ENCODE measurements at regions not wholly inside any gene's neighbourhood (a gene's known extent, or its start where the extent isn't known, plus 50 kb on each side); places are given as distances from the start of the nearest gene placed in this dataset.
"Not testable (repeated sequence)": the region's sequence is repeated elsewhere in the genome, so short reads cannot be mapped to it uniquely, and the experiment has no call there.

DNA sequence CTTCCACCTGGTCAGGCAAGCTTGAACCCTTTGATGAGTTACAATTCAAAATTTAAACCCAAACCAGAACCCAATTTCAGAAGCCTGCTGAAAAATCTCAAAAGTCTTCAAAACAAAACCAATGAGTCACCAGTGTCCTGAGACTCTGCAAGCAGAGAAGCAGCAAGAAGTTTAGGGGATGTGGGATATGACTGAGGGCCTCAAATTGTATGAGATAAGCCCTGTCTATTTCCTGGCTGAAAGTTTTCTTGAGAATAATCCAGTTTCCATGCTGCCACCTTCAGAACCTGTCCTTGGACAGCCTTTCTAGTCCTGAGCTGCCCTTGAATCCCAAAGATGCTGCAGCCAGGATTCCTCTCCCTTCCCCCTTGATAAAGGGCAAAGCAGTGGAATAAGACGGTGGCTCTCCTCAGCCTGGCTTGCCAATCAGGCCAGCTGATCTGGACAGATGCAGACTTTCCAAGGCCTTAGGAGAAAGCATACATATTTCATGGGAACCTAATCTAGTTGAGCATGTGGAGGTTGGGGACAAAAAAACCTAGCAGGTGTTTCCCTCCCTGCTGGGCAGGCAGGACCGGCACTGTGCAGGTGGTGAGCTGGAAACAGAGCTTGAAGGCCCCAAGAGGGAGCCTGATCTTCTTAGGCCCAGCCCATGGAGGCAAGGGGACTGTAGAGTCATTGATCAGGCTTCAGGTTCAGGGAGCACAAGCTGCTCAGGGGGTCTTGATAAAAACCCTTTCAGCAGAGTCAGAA, 278.0 kb upstream of the MGAT5 start:
- Mint-ChIP-seq H3K36me3 (no peaks in the 10 kb centered on the region), H3K4me1 (no peaks in the 10 kb centered on the region), H3K27ac (no peak overlapping the region), H3K9me3 (no peaks in the 10 kb centered on the region), H3K27me3 (no peaks in the 10 kb centered on the region), H3K4me3 (no peak overlapping the region)

DNA sequence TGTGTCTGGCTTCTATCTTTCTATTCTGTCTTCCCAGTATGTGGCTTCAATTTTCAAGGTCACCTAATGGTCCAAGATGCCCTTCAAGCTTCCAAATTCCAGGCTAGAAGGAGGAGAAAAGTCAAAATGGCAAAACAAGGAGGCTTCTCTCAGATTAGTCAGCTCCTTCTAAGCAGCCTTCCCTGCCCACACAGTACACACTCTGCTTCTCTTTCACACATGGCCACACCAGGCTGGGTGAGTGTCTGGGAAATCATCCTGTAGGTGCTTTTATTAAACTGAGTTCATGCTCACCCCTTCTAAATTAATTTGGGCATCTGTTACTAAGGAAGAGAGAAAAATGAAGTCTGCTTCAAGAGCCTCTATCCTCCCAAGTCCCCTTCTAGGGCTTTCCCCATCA, 277.2 kb upstream of the MGAT5 start:
- no peaks in the 10 kb centered on the region for H3K27me3 Mint-ChIP-seq
- H3K9me3 Mint-ChIP-seq: no peaks in the 10 kb centered on the region
- H3K4me1 Mint-ChIP-seq: no peaks in the 10 kb centered on the region
- H3K27ac Mint-ChIP-seq: no peak overlapping the region
- H3K4me3 Mint-ChIP-seq: no peak overlapping the region
- no peaks in the 10 kb centered on the region for H3K36me3 Mint-ChIP-seq

GRCh38 chr2:133977405-133977804, 276.5 kb upstream of the MGAT5 start:
- Mint-ChIP-seq H3K36me3 (no peaks in the 10 kb centered on the region), H3K27ac (no peak overlapping the region), H3K4me3 (no peak overlapping the region), H3K27me3 (no peaks in the 10 kb centered on the region), H3K9me3 (no peaks in the 10 kb centered on the region), H3K4me1 (no peaks in the 10 kb centered on the region)

GRCh38 chr2:133982256-133982655, 271.6 kb upstream of the MGAT5 start:
- Mint-ChIP-seq H3K27me3 (peaks cover 1% of the 10 kb centered on the region), H3K9me3 (no peaks in the 10 kb centered on the region), H3K4me3 (no peak overlapping the region), H3K27ac (no peak overlapping the region), H3K4me1 (no peaks in the 10 kb centered on the region), H3K36me3 (no peaks in the 10 kb centered on the region)

- Mint-ChIP-seq H3K36me3 (no peaks in the 10 kb centered on the region), H3K27me3 (peaks cover 9% of the 10 kb centered on the region), H3K4me3 (no peak overlapping the region), H3K27ac (no peak overlapping the region), H3K9me3 (no peaks in the 10 kb centered on the region), H3K4me1 (no peaks in the 10 kb centered on the region)
Observed at GRCh38 chr2:133985563-133985962, 268.3 kb upstream of the MGAT5 start.

- Mint-ChIP-seq H3K4me1 (no peaks in the 10 kb centered on the region), H3K36me3 (no peaks in the 10 kb centered on the region), H3K9me3 (no peaks in the 10 kb centered on the region), H3K4me3 (no peak overlapping the region), H3K27ac (no peak overlapping the region), H3K27me3 (peaks cover 10% of the 10 kb centered on the region)
Observed at GRCh38 chr2:133986081-133986837, 267.6 kb upstream of the MGAT5 start.

GRCh38 chr2:133986881-133987795, 266.7 kb upstream of the MGAT5 start:
- no peak overlapping the region for H3K27ac Mint-ChIP-seq
- peaks cover 12% of the 10 kb centered on the region for H3K27me3 Mint-ChIP-seq
- H3K36me3 Mint-ChIP-seq: no peaks in the 10 kb centered on the region
- H3K9me3 Mint-ChIP-seq: no peaks in the 10 kb centered on the region
- H3K4me3 Mint-ChIP-seq: no peak overlapping the region
- H3K4me1 Mint-ChIP-seq: no peaks in the 10 kb centered on the region

DNA sequence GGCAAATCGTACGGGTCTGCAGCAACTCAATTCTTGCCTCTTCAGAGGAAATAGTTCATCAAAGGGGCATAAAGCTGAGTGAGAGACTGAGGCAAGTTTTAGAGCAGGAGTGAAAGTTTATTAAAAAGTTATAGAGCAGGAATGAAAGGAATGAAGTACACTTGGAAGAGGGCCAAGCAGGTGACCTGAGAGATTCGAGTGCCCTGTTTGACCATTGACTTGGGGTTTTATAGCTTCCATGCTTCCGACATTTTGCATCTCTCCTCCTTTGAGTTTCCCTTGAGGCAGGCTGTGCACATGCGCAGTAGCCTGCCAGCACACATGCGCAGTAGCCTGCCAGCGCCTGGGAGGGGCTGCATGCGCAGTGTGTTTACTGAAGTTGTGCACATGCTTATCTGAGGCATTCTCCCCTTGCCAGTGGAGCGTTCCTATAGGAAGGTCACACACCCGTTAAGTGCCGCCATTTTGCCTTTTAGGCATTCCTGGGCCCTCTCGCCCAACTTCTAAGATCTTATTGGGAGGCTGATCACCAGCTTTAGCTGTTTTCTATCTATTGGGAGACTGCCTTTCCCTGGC, 265.5 kb upstream of the MGAT5 start:
- H3K36me3 Mint-ChIP-seq: no peaks in the 10 kb centered on the region
- H3K9me3 Mint-ChIP-seq: no peaks in the 10 kb centered on the region

DNA sequence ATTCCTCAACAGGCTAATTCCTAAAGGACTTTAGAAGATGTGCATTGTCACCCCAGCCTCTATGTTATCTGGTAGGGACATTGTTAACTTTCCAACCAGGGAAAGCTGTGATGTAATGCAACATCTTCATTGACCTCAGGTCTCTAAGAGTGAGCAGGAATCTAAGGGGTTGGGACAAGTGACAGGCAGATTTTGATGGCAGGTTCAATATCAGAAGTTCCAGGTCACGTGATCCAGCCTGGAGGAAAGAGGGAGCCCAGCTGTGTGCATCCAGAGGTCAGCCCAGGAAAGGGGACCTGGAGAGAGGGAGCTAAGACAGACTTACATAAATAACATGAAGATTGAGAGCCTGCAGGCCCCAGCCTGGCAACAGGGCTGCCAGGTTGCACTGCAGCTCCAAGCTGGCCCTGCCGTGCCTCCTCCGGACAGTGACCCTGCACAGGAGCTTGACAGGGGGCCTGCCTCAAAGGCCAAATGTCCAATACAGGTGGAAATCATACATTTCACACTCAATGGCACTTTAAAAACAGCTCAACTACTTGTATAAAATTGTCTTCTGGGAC, 262.2 kb upstream of the MGAT5 start:
- Mint-ChIP-seq H3K4me1 (no peaks in the 10 kb centered on the region), H3K36me3 (no peaks in the 10 kb centered on the region), H3K27ac (no peak overlapping the region), H3K27me3 (peaks cover 11% of the 10 kb centered on the region), H3K9me3 (no peaks in the 10 kb centered on the region), H3K4me3 (no peak overlapping the region)

More for the DNA sequence above, 265.5 kb upstream of the MGAT5 start:
- H3K4me1 Mint-ChIP-seq: no peaks in the 10 kb centered on the region
- no peak overlapping the region for H3K27ac Mint-ChIP-seq
- H3K27me3 Mint-ChIP-seq: peaks cover 12% of the 10 kb centered on the region
- H3K4me3 Mint-ChIP-seq: no peak overlapping the region

DNA sequence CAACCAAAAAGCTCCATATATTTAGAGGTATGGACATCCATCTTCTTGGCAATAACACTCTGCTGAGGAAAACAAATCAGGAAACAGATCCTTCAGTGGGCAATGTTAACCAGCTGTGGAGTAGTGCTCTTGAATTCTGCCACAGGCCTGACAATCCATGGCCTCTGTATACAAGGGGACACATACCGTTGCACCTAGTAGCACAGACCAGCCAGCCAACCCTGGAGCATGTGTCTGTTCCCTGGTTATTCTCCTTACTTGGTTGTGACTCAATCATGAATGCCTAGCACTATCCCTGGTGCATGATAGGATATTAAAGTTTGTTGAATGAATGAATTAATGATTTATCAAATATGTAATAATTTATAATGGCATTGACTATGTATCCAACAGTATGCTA, 261.4 kb upstream of the MGAT5 start:
- Mint-ChIP-seq H3K27ac (no peak overlapping the region), H3K36me3 (peaks cover 1% of the 10 kb centered on the region), H3K4me1 (no peaks in the 10 kb centered on the region), H3K27me3 (peaks cover 12% of the 10 kb centered on the region), H3K9me3 (no peaks in the 10 kb centered on the region), H3K4me3 (no peak overlapping the region)

DNA sequence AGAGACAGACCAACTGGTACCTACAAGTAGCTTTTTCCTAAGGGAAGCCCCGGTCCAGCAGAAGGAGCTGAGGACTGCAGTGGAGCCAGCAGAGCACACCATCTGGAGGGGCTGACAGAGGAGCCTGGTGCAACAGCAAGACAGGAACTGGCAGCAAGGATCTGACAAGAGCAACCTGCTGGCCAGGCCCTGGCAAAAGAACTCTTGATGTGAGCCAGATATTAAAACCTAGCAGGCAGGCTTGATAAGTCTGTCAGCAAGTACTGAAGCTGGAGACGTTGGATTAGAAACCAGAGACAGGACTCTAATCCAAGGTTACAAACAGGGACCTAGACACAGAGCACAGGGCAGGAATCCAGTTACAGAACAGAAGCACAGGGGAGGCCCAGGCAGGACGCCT, 260.7 kb upstream of the MGAT5 start:
- Mint-ChIP-seq H3K4me3 (no peak overlapping the region), H3K27me3 (peaks cover 10% of the 10 kb centered on the region), H3K27ac (no peak overlapping the region), H3K9me3 (no peaks in the 10 kb centered on the region), H3K4me1 (no peaks in the 10 kb centered on the region), H3K36me3 (peaks cover 1% of the 10 kb centered on the region)

- H3K27ac Mint-ChIP-seq, H3K4me3 Mint-ChIP-seq, H3K9me3 Mint-ChIP-seq, H3K4me1 Mint-ChIP-seq, H3K36me3 Mint-ChIP-seq: not testable (repeated sequence)
- H3K27me3 Mint-ChIP-seq: peaks cover 12% of the 10 kb centered on the region
Observed at GRCh38 chr2:133998726-133999125, 255.1 kb upstream of the MGAT5 start.

GRCh38 chr2:134002391-134002790, 251.5 kb upstream of the MGAT5 start:
- Mint-ChIP-seq H3K4me1 (no peaks in the 10 kb centered on the region), H3K4me3 (no peak overlapping the region), H3K9me3 (no peaks in the 10 kb centered on the region), H3K36me3 (no peaks in the 10 kb centered on the region), H3K27ac (no peak overlapping the region), H3K27me3 (peaks cover 15% of the 10 kb centered on the region)

GRCh38 chr2:134002921-134003320, 251.0 kb upstream of the MGAT5 start:
- Mint-ChIP-seq H3K27me3 (peaks cover 15% of the 10 kb centered on the region), H3K4me3 (no peak overlapping the region), H3K36me3 (no peaks in the 10 kb centered on the region), H3K9me3 (no peaks in the 10 kb centered on the region), H3K27ac (no peak overlapping the region), H3K4me1 (no peaks in the 10 kb centered on the region)

GRCh38 chr2:134004467-134004866, 249.4 kb upstream of the MGAT5 start:
- no peak overlapping the region for H3K4me3 Mint-ChIP-seq
- no peak overlapping the region for H3K27ac Mint-ChIP-seq
- H3K9me3 Mint-ChIP-seq: no peaks in the 10 kb centered on the region
- H3K27me3 Mint-ChIP-seq: peaks cover 12% of the 10 kb centered on the region
- H3K36me3 Mint-ChIP-seq: no peaks in the 10 kb centered on the region
- no peaks in the 10 kb centered on the region for H3K4me1 Mint-ChIP-seq
